D721Med (cell line): ENCODE measurements at regions not wholly inside any gene's neighbourhood (a gene's known extent, or its start where the extent isn't known, plus 50 kb on each side); places are given as distances from the start of the nearest gene placed in this dataset.

ENCODE experiments used
- DNase-seq: peaks from one replicate; pipeline ENCODE4 v3.0.0; 2011; ENCODE audit warnings: low spot score; ENCODE audit not compliant: insufficient read length
- FAIRE-seq: peaks from 2 replicates; lab custom pipeline; 2011; peaks lifted over from hg19 to GRCh38; lab: Jason Lieb, UNC
- CTCF ChIP-seq: IDR thresholded peaks from 2 replicates; pipeline ENCODE4 v1.5.1; 2012; ENCODE audit warnings: mild to moderate bottlenecking, control low read depth; ENCODE audit not compliant: insufficient read depth; ENCODE audit errors: missing control alignments

- no peak for TF ChIP-seq CTCF
- DNase-seq, result no peak
- FAIRE-seq, result no peak
These were observed 369.6 kb upstream of the ADGRL4 start for GRCh38 chr1:79376106-79376505.

DNA sequence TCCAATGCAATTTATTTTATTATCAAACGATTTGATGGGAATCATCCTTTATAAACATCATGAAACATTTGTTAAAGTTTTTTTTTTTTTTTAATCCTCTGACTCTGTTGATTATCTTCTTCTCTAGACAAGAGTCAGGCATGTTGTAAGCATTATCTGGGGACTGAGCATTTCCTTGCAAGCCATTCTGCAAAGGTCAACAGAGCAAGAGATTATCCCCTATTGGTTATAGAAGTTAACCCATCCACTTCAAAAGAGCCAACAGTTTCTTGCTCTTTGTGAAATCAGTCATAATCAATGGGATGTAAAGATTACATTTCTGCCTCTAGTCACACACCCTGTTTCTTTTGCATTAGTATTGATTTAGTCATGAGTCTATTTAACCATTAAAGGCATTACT lies 368.8 kb upstream of the ADGRL4 start:
- DNase-seq, result no peak
- FAIRE-seq, result no peak
- no peak for TF ChIP-seq CTCF

DNA sequence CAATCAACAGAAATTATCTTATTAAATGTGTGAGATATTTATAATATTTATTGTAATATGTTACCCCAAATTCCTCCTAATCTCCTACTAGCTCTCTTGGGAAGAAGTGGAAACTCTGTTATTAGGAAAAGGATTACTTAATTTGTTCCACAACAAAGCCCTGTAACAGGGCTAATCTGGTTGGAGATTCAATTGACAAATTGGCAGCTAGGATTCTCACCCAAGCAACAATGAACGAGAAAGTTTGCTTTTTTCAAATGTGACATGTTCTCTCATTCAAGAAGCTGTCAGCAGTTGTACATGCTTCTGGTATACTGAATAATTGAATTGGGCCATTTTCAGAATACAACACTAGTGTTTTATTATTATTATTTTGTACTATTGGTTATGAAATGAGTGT lies 367.9 kb upstream of the ADGRL4 start:
- no peak for FAIRE-seq
- no peak for TF ChIP-seq CTCF
- DNase-seq, result no peak

GRCh38 chr1:79373481-79374125 lies 367.1 kb upstream of the ADGRL4 start:
- DNase-seq (no peak), FAIRE-seq (no peak)
- TF ChIP-seq CTCF, result no peak

DNA sequence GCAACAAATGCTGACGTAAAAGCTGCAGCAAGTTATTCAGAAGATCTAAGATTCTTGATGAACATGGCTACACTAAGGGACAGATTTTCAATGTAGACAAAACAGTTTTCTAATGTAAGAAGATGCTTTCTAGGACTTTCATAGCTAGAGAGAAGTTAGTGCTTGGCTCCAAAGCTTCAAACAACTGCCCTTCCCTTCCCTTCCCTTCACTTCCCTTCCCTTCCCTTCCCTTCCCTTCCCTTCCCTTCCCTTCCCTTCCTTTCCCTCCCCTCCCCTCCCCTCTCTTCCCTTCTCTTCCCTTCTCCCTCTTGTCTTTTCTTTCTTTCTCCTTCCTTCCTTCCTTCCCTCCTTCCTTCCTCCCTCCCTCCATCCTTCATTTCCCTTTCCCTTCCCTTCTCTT lies 365.3 kb upstream of the ADGRL4 start:
- FAIRE-seq, result no peak
- no peak for TF ChIP-seq CTCF
- no peak for DNase-seq

- FAIRE-seq, result no peak
- DNase-seq, result no peak
- TF ChIP-seq CTCF, result no peak
These were observed 362.6 kb upstream of the ADGRL4 start for GRCh38 chr1:79369091-79369490.

DNA sequence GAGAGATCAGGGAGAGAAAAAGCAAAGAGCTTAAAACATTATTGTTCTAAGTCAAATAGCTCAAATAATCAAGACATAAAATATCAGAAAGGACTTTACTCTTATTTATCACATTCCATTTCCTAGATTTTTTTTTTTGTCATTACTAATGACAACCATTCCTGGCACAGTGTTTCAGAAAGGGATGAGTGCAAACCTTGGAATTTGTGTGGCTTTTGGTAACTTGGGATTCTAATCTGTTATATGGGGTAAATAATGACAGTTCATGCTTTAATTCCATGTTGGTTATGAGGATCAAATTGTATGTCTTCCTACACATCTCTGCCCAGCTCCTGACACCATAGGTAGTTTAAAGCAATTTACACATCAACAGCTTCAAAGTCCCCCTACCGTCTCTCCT lies 358.4 kb upstream of the ADGRL4 start:
- TF ChIP-seq CTCF, result no peak
- no peak for FAIRE-seq
- no peak for DNase-seq
